Stimulated activated naive CD8-positive, alpha-beta T cell treated with anti-CD3 and anti-CD28 coated beads, Interleukin-15, amount 100 ng/mL, for 72 hours (primary cell): ENCODE measurements at regions not wholly inside any gene's neighbourhood (a gene's known extent, or its start where the extent isn't known, plus 50 kb on each side); places are given as distances from the start of the nearest gene placed in this dataset.

Experiments used
- ATAC-seq: fragments of 150-1000 bp; cut with Tn5 transposase; 2 replicates; pipeline ENCODE4 v1.10.0; 2021; ENCODE audit warnings: mild to moderate bottlenecking, moderate library complexity
- DNase-seq, 2 donors: peaks; one replicate each; pipeline ENCODE4 v3.0.0; 2021 to 2022
- H3K27ac Mint-ChIP-seq, 2 donors: one replicate each; pipeline ENCODE4 v1.8.0; 2022; ENCODE audit warnings: mild to moderate bottlenecking in 2 of 2, mixed read lengths in 2 of 2, moderate library complexity in 2 of 2
- H3K27me3 Mint-ChIP-seq: one replicate; pipeline ENCODE4 v1.8.0; 2022; ENCODE audit warnings: mixed read lengths
- H3K4me1 Mint-ChIP-seq: one replicate; pipeline ENCODE4 v1.8.0; 2022; ENCODE audit warnings: mild to moderate bottlenecking, mixed read lengths
- H3K4me3 Mint-ChIP-seq, 2 donors: one replicate each; pipeline ENCODE4 v1.8.0; 2022; ENCODE audit warnings: mild to moderate bottlenecking in 2 of 2, mixed read lengths in 2 of 2, moderate library complexity in 1 of 2
- H3K9me3 Mint-ChIP-seq, 2 donors: one replicate each; pipeline ENCODE4 v1.8.0; 2022; ENCODE audit warnings: mixed read lengths in 2 of 2

- no peak overlapping the region for H3K27ac Mint-ChIP-seq
- no peak for DNase-seq
- H3K4me1 Mint-ChIP-seq, result no peaks in the 10 kb centered on the region
- peaks cover 12 to 15% of the 10 kb centered on the region in 2 donors for H3K9me3 Mint-ChIP-seq
- no peaks in the 10 kb centered on the region for H3K27me3 Mint-ChIP-seq
- no peak overlapping the region for H3K4me3 Mint-ChIP-seq
- no peak for ATAC-seq
Observed at GRCh38 chr11:36976741-36977140, 378.7 kb upstream of the RAG2 start.

GRCh38 chr11:36974771-36975170 lies 376.7 kb upstream of the RAG2 start:
- H3K27me3 Mint-ChIP-seq, result no peaks in the 10 kb centered on the region
- no peak overlapping the region for H3K27ac Mint-ChIP-seq
- DNase-seq, result no peak
- H3K4me1 Mint-ChIP-seq, result no peaks in the 10 kb centered on the region
- ATAC-seq, result no peak
- H3K9me3 Mint-ChIP-seq, result peaks cover 5 to 7% of the 10 kb centered on the region in 2 donors
- no peak overlapping the region for H3K4me3 Mint-ChIP-seq

- Mint-ChIP-seq H3K4me1 (no peaks in the 10 kb centered on the region), H3K27ac (no peak overlapping the region), H3K4me3 (no peak overlapping the region), H3K9me3 (peaks cover 0 to 7% of the 10 kb centered on the region in 2 donors), H3K27me3 (no peaks in the 10 kb centered on the region)
- DNase-seq, result no peak
- no peak for ATAC-seq
Observed at GRCh38 chr11:36953976-36954375, 355.9 kb upstream of the RAG2 start.

- H3K27ac Mint-ChIP-seq, result no peak overlapping the region
Observed at GRCh38 chr11:36948460-36949127, 350.6 kb upstream of the RAG2 start.

GRCh38 chr11:36945384-36945783 lies 347.3 kb upstream of the RAG2 start:
- no peaks in the 10 kb centered on the region for H3K9me3 Mint-ChIP-seq
- H3K27ac Mint-ChIP-seq, result no peak overlapping the region
- DNase-seq (no peak), ATAC-seq (no peak)
- H3K4me3 Mint-ChIP-seq, result no peak overlapping the region
- H3K27me3 Mint-ChIP-seq, result no peaks in the 10 kb centered on the region
- no peaks in the 10 kb centered on the region for H3K4me1 Mint-ChIP-seq

More at GRCh38 chr11:36948460-36949127, 350.6 kb upstream of the RAG2 start:
- DNase-seq (no peak), ATAC-seq (no peak)
- Mint-ChIP-seq H3K4me1 (no peaks in the 10 kb centered on the region), H3K4me3 (no peak overlapping the region), H3K9me3 (peaks cover 0 to 7% of the 10 kb centered on the region in 2 donors), H3K27me3 (no peaks in the 10 kb centered on the region)

GRCh38 chr11:36933481-36933880 lies 335.4 kb upstream of the RAG2 start:
- Mint-ChIP-seq H3K27ac (no peak overlapping the region), H3K9me3 (peaks cover 0 to 12% of the 10 kb centered on the region in 2 donors), H3K27me3 (no peaks in the 10 kb centered on the region), H3K4me1 (no peaks in the 10 kb centered on the region), H3K4me3 (no peak overlapping the region)
- no peak for DNase-seq
- no peak for ATAC-seq

- ATAC-seq (no peak), DNase-seq (no peak)
- no peaks in the 10 kb centered on the region for H3K4me1 Mint-ChIP-seq
- peaks cover 0 to 19% of the 10 kb centered on the region in 2 donors for H3K9me3 Mint-ChIP-seq
- H3K27ac Mint-ChIP-seq, result no peak overlapping the region
- no peak overlapping the region for H3K4me3 Mint-ChIP-seq
- no peaks in the 10 kb centered on the region for H3K27me3 Mint-ChIP-seq
Observed at GRCh38 chr11:36931139-36931538, 333.1 kb upstream of the RAG2 start.

- no peaks in the 10 kb centered on the region for H3K4me1 Mint-ChIP-seq
- H3K27ac Mint-ChIP-seq, result no peak overlapping the region
- H3K9me3 Mint-ChIP-seq, result peaks cover 0 to 19% of the 10 kb centered on the region in 2 donors
- H3K4me3 Mint-ChIP-seq, result no peak overlapping the region
- no peak for ATAC-seq
- no peak for DNase-seq
- no peaks in the 10 kb centered on the region for H3K27me3 Mint-ChIP-seq
Observed at GRCh38 chr11:36930256-36930655, 332.2 kb upstream of the RAG2 start.

GRCh38 chr11:36929401-36929800 lies 331.4 kb upstream of the RAG2 start:
- ATAC-seq (no peak), DNase-seq (no peak)
- Mint-ChIP-seq H3K27me3 (no peaks in the 10 kb centered on the region), H3K27ac (no peak overlapping the region), H3K4me3 (no peak overlapping the region), H3K9me3 (peaks cover 0 to 19% of the 10 kb centered on the region in 2 donors), H3K4me1 (no peaks in the 10 kb centered on the region)

GRCh38 chr11:36928621-36929020 lies 330.6 kb upstream of the RAG2 start:
- ATAC-seq (no peak), DNase-seq (no peak)
- Mint-ChIP-seq H3K4me1 (no peaks in the 10 kb centered on the region), H3K27me3 (no peaks in the 10 kb centered on the region), H3K9me3 (peaks cover 0 to 11% of the 10 kb centered on the region in 2 donors), H3K27ac (no peak overlapping the region), H3K4me3 (no peak overlapping the region)

- no peak for DNase-seq
- ATAC-seq, result no peak
- H3K27ac Mint-ChIP-seq, result no peak overlapping the region
- no peaks in the 10 kb centered on the region for H3K27me3 Mint-ChIP-seq
- no peak overlapping the region for H3K4me3 Mint-ChIP-seq
- H3K4me1 Mint-ChIP-seq, result no peaks in the 10 kb centered on the region
- H3K9me3 Mint-ChIP-seq, result peaks cover 0 to under 1% of the 10 kb centered on the region in 2 donors
Observed at GRCh38 chr11:36899800-36900199, 301.8 kb upstream of the RAG2 start.

GRCh38 chr11:36890841-36891240 lies 292.8 kb upstream of the RAG2 start:
- no peaks in the 10 kb centered on the region for H3K9me3 Mint-ChIP-seq
- H3K27ac Mint-ChIP-seq, result no peak overlapping the region
- H3K4me3 Mint-ChIP-seq, result no peak overlapping the region

GRCh38 chr11:36890121-36890679 lies 292.2 kb upstream of the RAG2 start:
- ATAC-seq, result no peak
- Mint-ChIP-seq H3K4me1 (no peaks in the 10 kb centered on the region), H3K27me3 (no peaks in the 10 kb centered on the region), H3K4me3 (no peak overlapping the region), H3K9me3 (no peaks in the 10 kb centered on the region), H3K27ac (no peak overlapping the region)
- no peak for DNase-seq

More at GRCh38 chr11:36890841-36891240, 292.8 kb upstream of the RAG2 start:
- Mint-ChIP-seq H3K27me3 (no peaks in the 10 kb centered on the region), H3K4me1 (no peaks in the 10 kb centered on the region)
- DNase-seq (no peak), ATAC-seq (no peak)

GRCh38 chr11:36885154-36885553 lies 287.1 kb upstream of the RAG2 start:
- ATAC-seq (no peak), DNase-seq (no peak)
- Mint-ChIP-seq H3K4me1 (no peaks in the 10 kb centered on the region), H3K27me3 (no peaks in the 10 kb centered on the region), H3K27ac (no peak overlapping the region), H3K9me3 (peaks cover 0 to 7% of the 10 kb centered on the region in 2 donors), H3K4me3 (no peak overlapping the region)

GRCh38 chr11:36878737-36879136 lies 280.7 kb upstream of the RAG2 start:
- H3K27me3 Mint-ChIP-seq, result no peaks in the 10 kb centered on the region
- no peak overlapping the region for H3K4me3 Mint-ChIP-seq
- ATAC-seq, result no peak

GRCh38 chr11:36877149-36877548 lies 279.1 kb upstream of the RAG2 start:
- Mint-ChIP-seq H3K4me1 (no peaks in the 10 kb centered on the region), H3K27ac (no peak overlapping the region), H3K4me3 (no peak overlapping the region), H3K27me3 (no peaks in the 10 kb centered on the region), H3K9me3 (peaks cover 0 to 7% of the 10 kb centered on the region in 2 donors)
- DNase-seq, result no peak
- ATAC-seq, result no peak

More at GRCh38 chr11:36878737-36879136, 280.7 kb upstream of the RAG2 start:
- no peak for DNase-seq
- Mint-ChIP-seq H3K9me3 (peaks cover 0 to 7% of the 10 kb centered on the region in 2 donors), H3K27ac (no peak overlapping the region), H3K4me1 (no peaks in the 10 kb centered on the region)

- Mint-ChIP-seq H3K4me3 (no peak overlapping the region), H3K27ac (no peak overlapping the region), H3K27me3 (no peaks in the 10 kb centered on the region), H3K4me1 (no peaks in the 10 kb centered on the region), H3K9me3 (peaks cover 0 to 6% of the 10 kb centered on the region in 2 donors)
- no peak for DNase-seq
- no peak for ATAC-seq
Observed at GRCh38 chr11:36876266-36876665, 278.2 kb upstream of the RAG2 start.
